ENCODE measurements at regions not wholly inside any gene's neighbourhood (a gene's known extent, or its start where the extent isn't known, plus 50 kb on each side); places are given as distances from the start of the nearest gene placed in this dataset.

DNA sequence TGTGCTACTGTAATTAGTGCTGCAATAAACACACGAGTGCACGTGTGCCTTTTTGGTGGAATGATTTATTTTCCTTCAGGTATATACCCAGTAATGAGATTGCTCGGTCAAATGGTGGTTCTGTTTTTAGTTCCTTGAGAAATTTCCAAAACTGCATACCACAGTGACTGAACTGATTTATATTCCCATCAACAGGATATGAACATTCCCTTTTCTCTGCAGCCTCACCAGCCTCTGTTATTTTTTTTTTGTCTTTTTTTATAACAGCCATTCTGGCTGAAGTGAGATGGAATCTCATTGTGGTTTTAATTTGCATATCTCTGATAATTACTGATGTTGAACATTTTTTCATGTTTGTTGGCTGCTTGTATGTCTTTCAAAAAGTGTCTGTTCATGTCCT lies 922.9 kb upstream of the LRRN3 start (continued):
- TF ChIP-seq SRSF4 (IDR thresholded peaks at IDR 0.05; ENCODE audit: low read depth, low read length, poor library complexity, severe bottlenecking), result no peak

DNA sequence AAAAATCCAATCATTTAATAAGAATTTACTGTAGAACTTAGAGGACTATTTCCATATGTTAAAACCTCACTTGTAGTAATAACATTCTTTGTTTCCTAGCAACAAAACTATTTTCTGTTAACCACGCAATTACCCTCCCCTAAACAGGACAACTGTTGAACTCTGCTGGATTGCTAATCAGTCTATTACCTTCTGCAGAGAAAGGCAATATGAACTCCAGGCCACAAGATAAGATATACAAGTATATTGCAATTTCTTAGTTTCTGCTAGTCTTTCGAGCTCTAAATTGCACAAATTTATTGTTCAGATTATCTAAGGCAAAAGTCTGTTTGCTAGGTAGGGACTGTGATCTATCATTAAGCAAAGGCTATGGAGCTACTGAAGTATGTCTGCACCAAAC lies 920.1 kb upstream of the LRRN3 start:
- Histone ChIP-seq H3K4me2 (ENCODE audit: low read depth, low read length) (no peak overlapping the region), H3K9ac (ENCODE audit: insufficient read depth, low read depth, low read length) (no peak overlapping the region), H2AFZ (ENCODE audit: low read length) (no peak overlapping the region), H3K4me1 (ENCODE audit: insufficient read depth, low read length) (no peaks in the 10 kb centered on the region), H3K27me3 (ENCODE audit: control insufficient read depth in 1 of 2, insufficient read depth in 2 of 2, low read length in 2 of 2) (no peaks in the 10 kb centered on the region), H3K4me3 (replicated peaks in 1 of 3; ENCODE audit: insufficient read depth in 1 of 3, low read depth in 2 of 3, low read length in 3 of 3) (no peak overlapping the region), H3K27ac (ENCODE audit: extremely low read length, insufficient read depth, low read length) (no peak overlapping the region), H3K36me3 (replicated peaks in 1 of 2; ENCODE audit: control insufficient read depth in 1 of 2, insufficient read depth in 2 of 2, low read length in 2 of 2) (no peaks in the 10 kb centered on the region), H3K79me2 (ENCODE audit: insufficient read depth, low read length) (no peaks in the 10 kb centered on the region), H4K20me1 (ENCODE audit: insufficient read depth, low read length) (no peaks in the 10 kb centered on the region), H3K9me3 (ENCODE audit: low read length) (no peaks in the 10 kb centered on the region)
- intact Hi-C loops (cut with micrococcal nuclease; ENCODE audit: unreplicated experiment) (no loop called here), in situ Hi-C loops (cut with HindIII; ENCODE audit: extremely low pct_ligation_motif_present, low pct_unique_long_range_greater_than_20kb) (no loop called here)
- no peak for DNase-seq (ENCODE audit: low spot score)
- POLR2A ChIA-PET, result no interaction called here
- TF ChIP-seq ZFP90 (CRISPR knock-in tag; IDR thresholded peaks at IDR 0.05; ENCODE audit: borderline replicate concordance), result no peak
- TF ChIP-seq, protein P1, sequence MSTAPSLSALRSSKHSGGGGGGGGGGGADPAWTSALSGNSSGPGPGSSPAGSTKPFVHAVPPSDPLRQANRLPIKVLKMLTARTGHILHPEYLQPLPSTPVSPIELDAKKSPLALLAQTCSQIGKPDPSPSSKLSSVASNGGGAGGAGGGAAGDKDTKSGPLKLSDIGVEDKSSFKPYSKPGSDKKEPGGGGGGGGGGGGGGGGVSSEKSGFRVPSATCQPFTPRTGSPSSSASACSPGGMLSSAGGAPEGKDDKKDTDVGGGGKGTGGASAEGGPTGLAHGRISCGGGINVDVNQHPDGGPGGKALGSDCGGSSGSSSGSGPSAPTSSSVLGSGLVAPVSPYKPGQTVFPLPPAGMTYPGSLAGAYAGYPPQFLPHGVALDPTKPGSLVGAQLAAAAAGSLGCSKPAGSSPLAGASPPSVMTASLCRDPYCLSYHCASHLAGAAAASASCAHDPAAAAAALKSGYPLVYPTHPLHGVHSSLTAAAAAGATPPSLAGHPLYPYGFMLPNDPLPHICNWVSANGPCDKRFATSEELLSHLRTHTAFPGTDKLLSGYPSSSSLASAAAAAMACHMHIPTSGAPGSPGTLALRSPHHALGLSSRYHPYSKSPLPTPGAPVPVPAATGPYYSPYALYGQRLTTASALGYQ (CRISPR knock-in tag; IDR thresholded peaks at IDR 0.05), result no peak
- TF ChIP-seq ZNF7 (CRISPR knock-in tag; IDR thresholded peaks at IDR 0.05), result no peak
- TF ChIP-seq ZBTB7A (CRISPR knock-in tag; IDR thresholded peaks at IDR 0.05), result no peak
- no peak for TF ChIP-seq RBM22 (optimal IDR thresholded peaks at IDR 0.05; ENCODE audit: low read length)
- no peak for TF ChIP-seq SATB2 (CRISPR knock-in tag; IDR thresholded peaks at IDR 0.05)
- no peak for TF ChIP-seq ZNF773 (CRISPR knock-in tag; IDR thresholded peaks at IDR 0.05; ENCODE audit: borderline replicate concordance)
- TF ChIP-seq, protein P2, sequence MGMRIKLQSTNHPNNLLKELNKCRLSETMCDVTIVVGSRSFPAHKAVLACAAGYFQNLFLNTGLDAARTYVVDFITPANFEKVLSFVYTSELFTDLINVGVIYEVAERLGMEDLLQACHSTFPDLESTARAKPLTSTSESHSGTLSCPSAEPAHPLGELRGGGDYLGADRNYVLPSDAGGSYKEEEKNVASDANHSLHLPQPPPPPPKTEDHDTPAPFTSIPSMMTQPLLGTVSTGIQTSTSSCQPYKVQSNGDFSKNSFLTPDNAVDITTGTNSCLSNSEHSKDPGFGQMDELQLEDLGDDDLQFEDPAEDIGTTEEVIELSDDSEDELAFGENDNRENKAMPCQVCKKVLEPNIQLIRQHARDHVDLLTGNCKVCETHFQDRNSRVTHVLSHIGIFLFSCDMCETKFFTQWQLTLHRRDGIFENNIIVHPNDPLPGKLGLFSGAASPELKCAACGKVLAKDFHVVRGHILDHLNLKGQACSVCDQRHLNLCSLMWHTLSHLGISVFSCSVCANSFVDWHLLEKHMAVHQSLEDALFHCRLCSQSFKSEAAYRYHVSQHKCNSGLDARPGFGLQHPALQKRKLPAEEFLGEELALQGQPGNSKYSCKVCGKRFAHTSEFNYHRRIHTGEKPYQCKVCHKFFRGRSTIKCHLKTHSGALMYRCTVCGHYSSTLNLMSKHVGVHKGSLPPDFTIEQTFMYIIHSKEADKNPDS (CRISPR knock-in tag; IDR thresholded peaks at IDR 0.05), result no peak
- TF ChIP-seq ZMYM2 (CRISPR knock-in tag; IDR thresholded peaks at IDR 0.05), result no peak
- TF ChIP-seq ZNF567 (CRISPR knock-in tag; IDR thresholded peaks at IDR 0.05; ENCODE audit: borderline replicate concordance), result no peak
- TF ChIP-seq ZNF333 (CRISPR knock-in tag; IDR thresholded peaks at IDR 0.05; ENCODE audit: borderline replicate concordance), result no peak
- no peak for TF ChIP-seq RAD51 (IDR thresholded peaks at IDR 0.05; ENCODE audit: borderline replicate concordance)
- TF ChIP-seq ZNF839 (CRISPR knock-in tag; IDR thresholded peaks at IDR 0.05; ENCODE audit: borderline replicate concordance), result no peak
- no peak for TF ChIP-seq ZBTB14 (CRISPR knock-in tag; IDR thresholded peaks at IDR 0.05)
- no peak for TF ChIP-seq TMF1 (CRISPR knock-in tag; IDR thresholded peaks at IDR 0.05; ENCODE audit: low read depth)
- no peak for TF ChIP-seq ATF3 (CRISPR knock-in tag; IDR thresholded peaks at IDR 0.05)
- no peak for TF ChIP-seq ZNF350 (CRISPR knock-in tag; IDR thresholded peaks at IDR 0.05; ENCODE audit: borderline replicate concordance, low read depth)
- no peak for ATAC-seq
- BruUV-seq (replicated peaks), result no TSS peak
- no peak for FAIRE-seq
- CTCF ChIA-PET (ENCODE audit: low intra/inter-chr PET ratio, low total read pairs), result no interaction called here
- 0% methylated on average over 2 of the region's 2 CpGs for WGBS (ENCODE audit: low lambda C conversion rate)
